ENCODE measurements at regions not wholly inside any gene's neighbourhood (a gene's known extent, or its start where the extent isn't known, plus 50 kb on each side); places are given as distances from the start of the nearest gene placed in this dataset.

DNA sequence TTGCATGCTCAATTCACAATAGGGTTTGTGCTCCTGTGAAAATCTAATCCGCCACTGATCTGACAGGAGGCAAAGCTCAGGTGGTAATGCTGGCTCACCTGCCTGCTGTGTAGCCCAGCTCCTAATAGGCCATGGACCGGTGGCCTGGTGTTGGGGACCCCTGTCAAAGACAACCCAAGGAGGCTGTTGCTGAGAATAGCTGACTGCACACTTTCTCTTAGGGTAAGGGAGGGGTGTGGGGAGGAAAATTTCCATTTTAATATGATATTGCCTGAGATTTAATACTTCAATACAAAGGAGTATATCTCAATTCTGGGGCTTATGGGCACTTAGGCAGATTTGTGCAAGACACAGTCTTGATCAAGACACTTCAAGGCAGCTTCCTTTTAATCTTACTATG, 105.8 kb downstream of the ALDH8A1 start:
- TF ChIP-seq, protein P1, sequence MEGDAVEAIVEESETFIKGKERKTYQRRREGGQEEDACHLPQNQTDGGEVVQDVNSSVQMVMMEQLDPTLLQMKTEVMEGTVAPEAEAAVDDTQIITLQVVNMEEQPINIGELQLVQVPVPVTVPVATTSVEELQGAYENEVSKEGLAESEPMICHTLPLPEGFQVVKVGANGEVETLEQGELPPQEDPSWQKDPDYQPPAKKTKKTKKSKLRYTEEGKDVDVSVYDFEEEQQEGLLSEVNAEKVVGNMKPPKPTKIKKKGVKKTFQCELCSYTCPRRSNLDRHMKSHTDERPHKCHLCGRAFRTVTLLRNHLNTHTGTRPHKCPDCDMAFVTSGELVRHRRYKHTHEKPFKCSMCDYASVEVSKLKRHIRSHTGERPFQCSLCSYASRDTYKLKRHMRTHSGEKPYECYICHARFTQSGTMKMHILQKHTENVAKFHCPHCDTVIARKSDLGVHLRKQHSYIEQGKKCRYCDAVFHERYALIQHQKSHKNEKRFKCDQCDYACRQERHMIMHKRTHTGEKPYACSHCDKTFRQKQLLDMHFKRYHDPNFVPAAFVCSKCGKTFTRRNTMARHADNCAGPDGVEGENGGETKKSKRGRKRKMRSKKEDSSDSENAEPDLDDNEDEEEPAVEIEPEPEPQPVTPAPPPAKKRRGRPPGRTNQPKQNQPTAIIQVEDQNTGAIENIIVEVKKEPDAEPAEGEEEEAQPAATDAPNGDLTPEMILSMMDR (IDR thresholded peaks at IDR 0.05; ENCODE audit: low read depth, low read length, poor library complexity, severe bottlenecking) = no peak
- no peak for TF ChIP-seq EZH2phosphoT487 (IDR thresholded peaks at IDR 0.05; ENCODE audit: borderline replicate concordance, low read length)

All from DOHH2 (cell line).